NCI-H345 treated with DMSO at 0.1 percent for 48 hours (cell line): ENCODE measurements at regions not wholly inside any gene's neighbourhood (a gene's known extent, or its start where the extent isn't known, plus 50 kb on each side); places are given as distances from the start of the nearest gene placed in this dataset.

Source experiments
- DNase-seq: peaks from one replicate; lab custom pipeline; 2025; ENCODE audit not compliant: unreplicated experiment; lab: John Stamatoyannopoulos, UW

DNA sequence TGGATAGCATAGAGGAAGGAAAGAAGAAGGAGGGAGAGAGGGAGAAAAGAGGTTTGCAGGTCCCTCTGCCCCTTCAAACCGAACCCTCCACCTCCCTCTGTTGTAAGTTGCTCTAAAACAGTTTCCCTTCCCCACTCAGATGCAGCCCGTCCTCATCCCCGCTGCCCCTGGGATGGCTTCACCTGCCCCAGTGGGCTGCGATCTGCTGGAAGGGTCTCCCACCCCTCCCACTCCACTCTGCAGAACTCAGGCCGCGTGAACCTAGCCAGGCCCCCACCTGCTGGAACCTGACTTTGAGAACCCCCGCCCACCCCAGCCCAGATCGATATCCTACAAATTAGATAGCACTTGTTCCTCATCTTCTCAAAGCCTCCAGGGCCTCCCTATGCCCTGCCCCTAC is 190.8 kb downstream of the DLL1 start:
- no peak for DNase-seq

DNA sequence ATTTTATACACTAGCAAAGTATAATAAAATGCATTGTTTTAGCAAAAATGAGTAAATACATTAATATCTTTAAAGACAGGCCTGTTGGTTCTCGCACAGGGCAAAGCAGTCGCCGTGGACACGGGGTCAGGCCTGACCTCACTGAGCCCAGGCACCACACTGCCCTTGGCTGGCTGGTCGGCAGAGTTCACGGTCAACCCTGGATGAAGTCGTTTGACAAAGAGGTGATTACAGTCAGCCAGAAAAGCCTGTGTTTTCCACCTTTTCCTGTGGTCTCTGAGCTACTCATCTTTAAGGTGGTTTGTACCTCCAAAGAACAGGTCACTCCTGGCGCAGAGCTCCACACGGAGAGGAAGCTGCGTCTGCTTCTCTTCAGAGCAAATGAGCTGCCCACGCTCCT is 191.5 kb downstream of the DLL1 start:
- no peak for DNase-seq

DNA sequence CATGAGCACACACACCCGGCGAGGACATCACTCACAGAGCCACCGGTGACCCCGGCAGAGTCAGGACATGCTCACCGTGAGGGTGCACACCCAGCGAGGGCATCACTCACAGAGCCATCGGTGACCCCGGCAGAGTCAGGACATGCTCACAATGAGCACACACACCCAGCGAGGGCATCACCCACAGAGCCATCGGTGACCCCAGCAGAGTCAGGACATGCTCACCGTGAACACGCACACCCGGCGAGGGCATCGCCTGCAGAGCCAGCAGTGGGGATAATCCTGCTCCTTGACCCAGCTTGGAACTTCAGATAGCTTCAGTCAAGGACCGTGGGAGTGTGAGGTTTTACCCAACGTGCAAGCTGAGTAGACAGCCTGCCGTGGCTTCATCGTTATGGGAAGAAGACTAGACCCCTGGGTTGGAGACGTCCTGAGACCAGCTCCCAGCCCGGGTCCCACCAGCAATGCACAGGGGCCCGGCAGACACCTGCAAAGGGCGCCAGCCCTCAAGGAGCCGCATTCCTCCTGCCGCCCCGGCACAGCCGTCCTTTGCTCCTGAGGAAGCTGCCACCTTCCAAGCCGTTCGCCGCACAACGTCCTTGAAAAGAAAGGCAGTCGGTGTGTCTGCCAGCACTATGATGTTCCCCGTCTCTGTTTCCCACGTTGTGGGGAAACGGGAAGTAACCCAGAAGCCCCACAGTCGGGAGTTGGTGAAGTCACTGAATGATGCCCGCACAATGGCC is 192.3 kb downstream of the DLL1 start:
- no peak for DNase-seq

DNA sequence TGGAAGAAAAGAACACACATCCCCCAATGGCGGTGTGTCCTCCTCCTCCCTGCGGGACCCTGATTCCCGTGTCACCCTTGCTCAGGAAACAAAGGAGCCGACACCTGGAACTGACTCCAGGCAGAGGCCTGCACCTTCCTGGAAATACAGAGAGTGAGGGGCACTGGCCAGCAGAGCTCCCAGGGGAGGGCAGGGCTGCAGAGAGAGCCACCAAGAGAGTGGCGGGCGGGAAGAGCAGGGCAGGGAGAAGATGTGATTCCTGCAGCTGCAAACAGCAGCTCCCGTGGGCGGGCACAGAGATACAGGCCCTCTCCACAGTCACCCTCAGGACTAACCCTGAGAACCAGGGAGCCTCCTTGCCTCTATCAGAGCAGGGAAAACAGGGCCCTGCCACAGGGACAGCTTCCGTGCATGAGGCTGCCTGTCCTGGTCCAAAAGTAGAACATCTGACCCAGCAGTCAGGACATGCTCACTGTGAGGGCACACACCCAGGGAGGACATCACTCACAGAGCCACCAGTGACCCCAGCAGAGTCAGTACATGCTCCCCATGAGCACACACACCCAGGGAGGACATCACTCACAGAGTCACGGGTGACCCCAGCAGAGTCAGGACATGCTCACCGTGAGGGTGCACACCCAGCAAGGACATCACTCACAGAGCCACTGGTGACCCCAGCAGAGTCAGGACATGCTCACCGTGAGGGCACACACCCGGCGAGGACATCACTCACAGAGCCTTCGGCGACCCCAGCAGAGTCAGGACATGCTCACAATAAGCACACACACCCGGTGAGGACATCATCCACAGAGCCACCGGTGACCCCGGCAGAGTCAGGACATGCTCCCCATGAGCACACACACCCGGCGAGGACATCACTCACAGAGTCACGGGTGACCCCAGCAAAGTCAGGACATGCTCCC is 193.1 kb downstream of the DLL1 start:
- no peak for DNase-seq

DNA sequence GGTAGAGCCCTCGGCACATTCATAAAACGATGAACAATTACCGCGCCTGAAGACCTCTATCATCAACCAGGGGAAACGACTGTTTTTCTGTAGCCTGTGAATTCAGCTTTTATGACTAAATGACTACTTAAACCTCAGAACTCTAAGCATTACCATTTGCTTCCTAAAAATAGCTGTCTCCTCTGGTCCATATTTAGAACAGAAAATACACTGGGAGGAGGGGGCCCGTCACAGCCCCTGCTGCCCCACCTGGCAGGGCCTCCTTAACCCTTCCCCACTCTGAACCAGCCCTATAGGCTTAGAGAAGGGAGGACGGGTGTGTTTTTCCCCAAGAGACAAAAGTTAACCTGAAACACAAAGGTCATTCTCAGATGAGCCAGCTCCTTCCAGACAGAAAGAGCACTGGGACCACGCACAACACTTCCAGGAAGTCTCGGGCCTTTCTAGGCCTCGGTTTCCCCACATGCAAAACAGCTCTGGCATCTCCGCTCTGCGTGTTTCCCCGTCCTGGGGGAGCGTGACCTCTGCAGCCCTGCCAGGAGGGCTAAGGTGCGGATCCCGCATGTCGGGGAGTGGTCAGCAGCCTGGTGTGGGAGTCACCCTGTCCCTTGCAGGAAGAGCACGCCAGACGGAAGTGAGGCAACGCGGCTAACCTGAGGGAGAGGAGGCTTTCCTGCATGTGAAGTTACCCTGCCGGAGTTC is 193.9 kb downstream of the DLL1 start:
- DNase-seq = no peak

DNA sequence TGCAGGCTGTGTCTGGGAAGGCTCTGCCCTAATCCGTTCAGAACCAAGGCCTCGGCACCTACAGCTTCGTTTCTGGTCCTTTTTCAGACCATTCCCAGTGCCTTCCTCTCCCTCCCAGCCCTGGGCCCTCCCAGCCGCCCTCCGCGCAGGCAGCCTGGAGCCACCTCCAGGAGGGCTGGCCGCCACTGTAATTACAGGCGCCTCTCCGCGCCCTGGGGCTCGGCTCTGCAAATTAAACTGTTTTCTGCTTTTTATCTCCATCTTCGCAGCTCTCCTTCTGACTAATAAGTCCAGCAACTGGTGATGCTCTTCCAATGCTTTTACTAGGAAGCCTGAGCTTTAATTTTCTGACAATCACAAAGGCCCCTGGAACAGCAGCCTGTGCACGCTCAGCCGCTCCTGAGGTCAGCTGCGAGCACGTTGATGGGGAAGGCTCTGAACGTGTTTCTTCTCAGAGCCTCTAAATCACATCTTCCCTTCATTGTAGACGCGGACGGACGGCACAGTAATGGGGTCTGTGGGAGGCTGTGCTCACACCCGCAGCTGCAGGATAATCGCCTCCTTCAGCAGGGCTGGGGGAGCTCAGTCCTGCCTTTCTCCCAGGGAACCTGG is 194.6 kb downstream of the DLL1 start:
- DNase-seq = no peak

DNA sequence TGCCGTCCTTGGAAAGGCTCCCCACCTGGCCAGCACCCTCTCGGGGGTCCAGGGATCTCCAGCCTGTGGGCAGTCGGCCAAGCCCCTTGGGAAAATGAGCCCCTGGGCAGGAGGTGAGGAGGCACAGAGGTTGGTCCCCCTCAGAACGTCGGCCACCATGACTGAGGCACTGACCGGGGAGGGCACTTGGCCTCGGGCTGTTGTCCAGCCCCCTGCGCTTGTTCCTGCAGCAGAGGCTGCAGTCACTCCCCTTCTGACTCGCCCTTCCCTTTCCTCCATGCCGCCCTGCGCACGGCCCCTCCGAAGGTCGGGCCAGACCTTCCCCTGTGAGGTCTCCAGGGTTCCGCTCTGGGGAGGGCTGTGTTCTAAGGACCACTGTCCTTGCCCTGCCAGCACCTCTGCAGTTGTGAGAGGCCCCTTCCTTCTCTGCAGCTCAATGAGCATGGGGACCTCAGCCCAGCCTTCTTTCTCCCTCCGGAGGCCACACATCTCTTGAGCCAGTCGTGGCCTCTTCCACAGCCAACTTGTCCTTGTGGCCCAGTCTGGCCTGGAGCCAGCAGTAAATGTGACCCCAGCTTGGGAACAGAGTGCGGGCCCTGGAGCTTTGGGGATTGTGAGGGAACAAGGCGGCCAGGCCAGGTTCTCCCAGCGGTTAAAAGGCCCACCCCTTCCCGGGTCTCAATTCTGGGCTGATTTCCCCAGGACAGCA is 195.5 kb downstream of the DLL1 start:
- DNase-seq = no peak

DNA sequence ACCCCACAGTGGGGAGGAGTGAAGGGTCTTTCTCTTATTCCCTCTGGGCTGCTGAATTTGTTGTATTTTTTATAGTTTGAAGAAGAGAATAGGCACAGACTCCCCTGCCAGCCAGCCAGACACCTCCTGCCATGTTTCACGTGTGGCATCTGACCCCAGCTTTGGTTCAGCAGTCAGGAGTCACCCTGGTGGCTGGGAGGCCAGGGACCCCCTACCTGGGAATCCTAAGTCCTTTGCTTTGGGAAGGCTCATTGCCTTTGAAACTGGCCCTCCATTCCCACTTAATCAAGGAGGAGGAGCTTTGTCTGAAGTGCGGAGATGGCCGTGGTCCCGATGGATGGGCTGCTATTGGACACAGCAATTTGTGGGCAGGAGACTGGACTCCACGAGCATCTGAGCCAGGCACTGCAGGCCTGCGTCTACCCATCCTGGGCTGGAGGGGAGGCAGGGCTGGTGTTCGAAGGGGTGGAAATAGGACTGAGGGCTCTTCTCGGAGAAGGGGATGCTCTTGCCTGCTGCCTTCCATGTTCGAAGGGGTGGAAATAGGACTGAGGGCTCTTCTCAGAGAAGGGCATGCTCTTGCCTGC is 196.1 kb downstream of the DLL1 start:
- DNase-seq = no peak

DNA sequence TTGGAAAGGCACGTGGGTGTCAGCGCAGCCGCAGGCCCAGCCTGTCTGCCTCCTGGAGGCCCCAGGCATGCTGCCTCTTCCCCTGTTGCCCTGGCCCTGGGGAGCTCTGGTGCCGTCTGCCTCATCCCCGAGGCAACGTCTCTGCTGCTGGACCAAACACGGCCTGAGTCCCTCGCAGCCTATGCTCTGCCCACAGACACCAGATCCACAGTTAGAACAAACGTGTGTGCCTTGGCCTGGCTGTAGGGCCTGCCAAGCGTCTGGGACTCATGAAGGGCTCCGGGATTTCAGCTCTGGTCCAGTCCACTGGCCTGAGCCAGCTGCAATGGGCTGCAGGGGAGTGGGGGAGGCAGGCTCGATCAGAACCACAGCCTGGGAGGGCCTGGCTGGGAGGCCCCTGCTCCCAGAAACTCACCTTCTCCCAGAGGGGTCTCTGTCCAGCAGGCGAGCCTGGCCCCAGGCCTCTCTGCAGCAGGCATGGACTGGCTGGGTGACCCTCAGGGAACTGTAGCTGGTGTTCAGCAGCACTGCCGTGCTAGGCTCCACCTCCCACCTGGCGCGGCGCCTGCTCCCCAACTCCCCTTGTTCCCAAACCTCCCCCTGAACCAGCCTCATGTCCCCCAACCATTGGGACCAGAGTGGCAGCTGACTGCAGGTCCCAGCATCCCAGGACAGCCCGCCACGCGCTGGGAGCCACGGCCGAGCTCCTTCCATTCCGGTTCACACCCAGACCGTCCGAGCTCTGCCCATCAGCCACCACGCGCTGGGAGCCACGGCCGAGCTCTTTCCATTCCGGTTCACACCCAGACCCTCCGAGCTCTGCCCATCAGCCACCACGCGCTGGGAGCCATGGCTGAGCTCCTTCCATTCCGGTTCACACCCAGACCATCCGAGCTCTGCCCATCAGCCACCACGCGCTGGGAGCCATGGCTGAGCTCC is 197.0 kb downstream of the DLL1 start:
- DNase-seq = no peak

DNA sequence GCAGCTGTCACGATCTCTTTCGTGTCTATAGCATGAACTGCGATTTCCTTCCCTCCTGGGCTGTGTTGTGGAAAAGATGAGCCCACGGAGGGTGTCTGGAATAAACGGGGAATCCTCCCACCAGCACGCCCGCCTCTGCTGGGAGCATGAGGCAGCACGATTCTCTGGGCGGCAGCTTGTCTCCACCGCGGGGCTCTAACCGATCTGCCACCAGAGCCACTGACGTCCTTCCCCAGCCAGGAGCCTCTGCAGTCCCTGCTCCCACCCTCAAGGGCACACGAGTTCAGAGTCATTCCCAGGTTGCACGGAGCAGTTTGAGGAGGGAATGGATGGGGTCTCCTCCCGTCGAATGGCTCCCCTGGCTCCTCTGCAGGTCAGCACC is 197.6 kb downstream of the DLL1 start:
- no peak for DNase-seq

DNA sequence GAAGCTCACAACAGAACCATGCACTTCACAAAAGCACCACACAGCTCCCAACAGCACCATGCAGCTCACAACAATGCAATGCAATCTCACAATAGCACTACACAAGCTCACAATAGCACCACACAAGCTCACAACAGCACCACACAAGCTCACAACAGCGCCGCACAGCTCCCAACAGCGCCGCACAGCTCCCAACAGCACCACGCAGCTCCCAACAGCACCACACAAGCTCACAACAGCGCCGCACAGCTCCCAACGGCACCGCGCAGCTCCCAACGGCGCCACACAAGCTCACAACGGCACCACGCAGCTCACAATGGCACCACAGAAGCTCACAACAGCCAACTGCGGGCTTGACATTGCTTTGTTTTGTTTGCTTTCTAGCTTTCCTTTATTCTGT is 198.1 kb downstream of the DLL1 start:
- no peak for DNase-seq

DNA sequence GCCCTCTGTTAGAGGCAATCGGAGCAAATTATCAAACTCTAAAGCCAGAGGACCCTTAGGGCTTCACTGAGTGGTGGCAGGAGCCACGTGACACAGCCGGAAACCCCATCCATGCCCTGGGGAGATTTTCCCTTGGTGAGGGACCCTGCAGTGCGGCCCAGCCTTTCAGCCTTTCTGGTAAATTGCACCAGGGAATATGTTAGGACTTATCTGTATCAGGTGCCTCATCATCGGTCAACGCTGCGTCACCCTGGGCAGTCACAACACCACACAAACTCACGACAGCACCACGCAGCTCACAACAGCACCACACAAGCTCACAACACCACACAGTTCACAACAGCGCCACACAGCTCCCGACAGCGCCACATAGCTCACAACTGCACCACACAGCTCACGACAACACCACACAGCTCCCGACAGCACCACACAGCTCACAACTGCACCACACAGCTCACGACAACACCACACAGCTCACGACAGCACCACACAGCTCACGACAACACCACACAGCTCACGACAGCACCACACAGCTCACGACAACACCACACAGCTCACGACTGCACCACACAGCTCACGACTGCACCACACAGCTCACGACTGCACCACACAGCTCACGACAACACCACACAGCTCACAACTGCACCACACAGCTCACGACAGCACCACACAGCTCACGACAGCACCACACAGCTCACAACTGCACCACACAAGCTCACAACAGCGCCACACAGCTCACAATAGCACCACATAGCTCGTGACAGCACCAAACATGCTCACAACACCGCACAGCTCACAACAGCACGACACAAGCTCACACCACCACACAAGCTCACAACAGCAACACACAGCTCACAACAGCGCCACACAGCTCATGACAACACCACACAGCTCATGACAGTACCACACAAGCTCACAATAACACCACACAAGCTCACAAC is 199.0 kb downstream of the DLL1 start:
- no peak for DNase-seq

DNA sequence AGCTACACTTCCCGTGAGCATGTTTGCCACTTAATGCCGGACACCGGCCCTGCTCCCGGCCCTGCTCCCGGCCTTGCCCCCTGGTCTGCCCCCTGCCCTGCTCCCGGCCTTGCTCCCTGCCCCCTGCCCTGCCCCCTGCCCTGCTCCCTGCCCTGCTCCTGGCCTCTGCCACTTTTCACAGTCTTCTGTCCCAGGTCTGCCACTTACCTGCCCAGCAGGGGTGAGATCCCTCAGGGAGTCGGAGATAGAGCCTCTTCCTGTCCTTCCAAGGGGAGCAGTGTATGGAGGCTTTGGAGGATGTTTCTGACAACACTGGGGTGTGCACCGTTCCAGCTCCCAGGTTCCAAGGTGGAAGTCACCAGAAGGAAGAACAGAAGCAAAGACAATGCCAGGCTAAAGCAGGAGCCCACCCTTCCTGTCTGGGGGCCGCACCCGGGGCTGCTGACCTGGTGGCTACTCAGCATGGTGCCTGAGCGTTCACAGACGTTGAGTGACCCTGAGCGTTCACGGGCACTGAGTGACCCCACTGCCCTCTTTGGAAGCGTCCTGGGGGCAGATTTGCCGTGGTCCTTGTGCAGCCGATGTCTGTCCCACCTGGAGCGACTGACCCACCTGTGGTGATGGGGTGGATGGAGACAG is 199.8 kb downstream of the DLL1 start:
- DNase-seq = no peak

DNA sequence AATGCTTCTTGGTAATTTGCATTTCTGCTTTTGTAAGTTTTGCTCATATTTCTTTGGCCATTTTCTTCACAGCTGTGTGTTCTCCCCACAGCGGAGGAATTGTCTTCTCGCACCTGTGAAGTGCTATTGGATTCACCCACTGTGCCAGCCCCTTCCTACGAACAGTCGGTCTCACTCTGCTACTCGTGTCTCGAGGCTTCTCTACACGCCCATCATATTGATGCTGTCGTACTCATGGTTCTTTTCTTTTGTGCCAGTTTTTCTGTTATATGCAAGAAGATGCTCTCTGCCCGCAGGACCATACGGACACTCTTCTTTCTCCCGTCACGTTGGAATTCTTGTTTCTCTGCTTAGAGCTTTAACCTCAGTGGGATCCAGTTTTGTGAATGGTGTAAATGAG is 200.3 kb downstream of the DLL1 start:
- no peak for DNase-seq

DNA sequence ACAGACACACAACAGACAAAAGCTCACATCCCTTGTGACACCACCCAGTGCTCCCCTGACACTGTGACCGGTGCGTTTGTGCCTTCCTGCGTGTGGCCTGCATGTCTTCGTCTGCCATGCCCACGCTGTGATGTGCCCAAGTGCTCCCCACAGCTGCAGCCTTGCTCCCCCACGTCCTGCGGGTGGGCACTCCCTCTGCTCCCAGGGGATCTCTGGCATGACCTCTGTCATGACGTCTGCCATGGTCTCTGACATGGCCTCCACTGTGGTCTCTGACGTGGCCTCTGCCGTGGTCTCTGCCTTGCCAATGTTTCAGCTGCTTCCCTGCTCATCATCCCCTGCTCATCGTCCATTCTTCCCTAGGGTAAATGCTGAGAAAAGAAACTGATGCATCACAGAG is 200.9 kb downstream of the DLL1 start:
- DNase-seq = no peak

DNA sequence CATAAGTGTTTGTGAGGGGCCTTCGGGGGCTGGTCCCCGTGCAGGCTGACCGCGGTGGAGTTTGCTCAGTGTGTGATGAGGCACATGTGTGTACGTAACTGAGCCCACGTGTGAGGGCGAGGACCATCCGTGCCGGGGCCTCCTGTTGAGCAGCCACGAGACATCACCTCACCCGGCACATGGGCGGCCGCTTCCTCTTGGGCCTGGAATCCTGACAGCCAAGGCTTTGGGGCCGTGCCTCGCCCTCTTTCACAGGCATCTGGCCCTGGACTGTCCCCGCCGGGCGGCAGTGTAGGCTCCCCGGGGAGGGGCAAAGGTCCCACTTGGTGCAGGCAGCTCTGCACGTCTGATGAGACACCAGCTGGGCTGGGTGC is 202.3 kb downstream of the DLL1 start:
- no peak for DNase-seq

DNA sequence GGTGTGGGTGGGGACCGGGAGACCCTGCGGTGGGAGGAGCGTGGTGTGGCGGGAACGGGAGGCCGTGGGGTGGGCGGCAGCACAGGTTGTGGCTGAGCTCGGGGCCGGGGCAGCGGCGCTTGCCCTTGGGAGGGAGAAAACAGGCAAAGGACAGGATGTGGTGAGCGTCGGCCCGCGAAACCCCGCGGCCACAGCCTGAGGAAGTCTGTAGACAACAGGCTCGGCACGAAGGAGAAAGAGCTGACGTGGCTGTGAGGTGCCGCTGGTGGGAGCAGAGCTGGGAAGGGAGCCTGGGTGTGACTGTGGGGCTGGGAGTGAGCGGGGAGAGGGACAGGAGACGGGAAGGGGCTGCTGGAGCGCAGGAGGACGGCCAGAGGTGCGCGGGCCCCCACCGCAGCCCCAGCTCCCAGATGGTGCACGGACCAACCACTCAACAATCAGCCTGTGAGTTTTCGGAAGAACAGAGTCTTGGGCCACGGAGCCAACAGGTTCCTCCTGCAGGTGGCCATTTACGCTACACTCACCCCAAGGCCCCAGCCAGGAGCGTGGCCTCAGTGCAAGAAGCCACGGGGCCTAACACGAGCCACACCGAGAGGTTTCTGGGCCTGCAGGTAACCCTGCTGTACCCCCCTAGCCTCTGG is 202.8 kb downstream of the DLL1 start:
- no peak for DNase-seq
